ENCODE measurements at regions not wholly inside any gene's neighbourhood (a gene's known extent, or its start where the extent isn't known, plus 50 kb on each side); places are given as distances from the start of the nearest gene placed in this dataset.

- no peaks in the 10 kb centered on the region for H3K4me1 ChIP-seq (ENCODE audit: insufficient read depth, low read length)
- H3K4me1 Mint-ChIP-seq (ENCODE audit: low read depth) = no peaks in the 10 kb centered on the region
- no peak overlapping the region for H3K4me3 ChIP-seq (ENCODE audit: low read length)
- CTCF ChIA-PET = no interaction called here
- no peak overlapping the region for H3K27ac Mint-ChIP-seq
- H3K36me3 ChIP-seq (ENCODE audit: insufficient read depth, low read length) = no peaks in the 10 kb centered on the region
- POLR2A ChIA-PET = no interaction called here
- no peak for ATAC-seq (ENCODE audit: poor library complexity)
- H3K4me3 Mint-ChIP-seq = no peak overlapping the region
- H3K9me3 ChIP-seq (ENCODE audit: control insufficient read depth in 1 of 2, insufficient read depth in 1 of 2, low read length in 2 of 2) = peaks cover 16 to 19% of the 10 kb centered on the region in 2 experiments
- DNase-seq = no peak
- no peak overlapping the region for H3K27ac ChIP-seq (ENCODE audit: low read depth in 1 of 2, low read length in 2 of 2)
- H3K36me3 Mint-ChIP-seq (ENCODE audit: low read depth) = no peaks in the 10 kb centered on the region
- H3K9me3 Mint-ChIP-seq = peaks cover 11% of the 10 kb centered on the region
- H3K27me3 Mint-ChIP-seq = peaks cover 14% of the 10 kb centered on the region
- TF ChIP-seq CTCF (IDR thresholded peaks at IDR 0.05) = no peak
- intact Hi-C loops (cut with DNase I, micrococcal nuclease) = no loop called here
- no peaks in the 10 kb centered on the region for H3K27me3 ChIP-seq (ENCODE audit: control insufficient read depth in 1 of 2, insufficient read depth in 2 of 2, low read length in 2 of 2)
Observed at GRCh38 chr9:4402501-4402900, 87.8 kb upstream of the SLC1A1 start.

- no peaks in the 10 kb centered on the region for H3K4me1 Mint-ChIP-seq (ENCODE audit: low read depth)
- ATAC-seq (ENCODE audit: poor library complexity) (no peak), DNase-seq (no peak)
- Histone ChIP-seq H3K36me3 (ENCODE audit: insufficient read depth, low read length) (no peaks in the 10 kb centered on the region), H3K4me1 (ENCODE audit: insufficient read depth, low read length) (no peaks in the 10 kb centered on the region), H3K27me3 (ENCODE audit: control insufficient read depth in 1 of 2, insufficient read depth in 2 of 2, low read length in 2 of 2) (no peaks in the 10 kb centered on the region), H3K4me3 (ENCODE audit: low read length) (no peak overlapping the region), H3K9me3 (ENCODE audit: control insufficient read depth in 1 of 2, insufficient read depth in 1 of 2, low read length in 2 of 2) (peaks cover 12 to 19% of the 10 kb centered on the region in 2 experiments), H3K27ac (ENCODE audit: low read depth in 1 of 2, low read length in 2 of 2) (no peak overlapping the region)
- ChIA-PET CTCF (no interaction called here), POLR2A (no interaction called here)
- H3K4me3 Mint-ChIP-seq = no peak overlapping the region
- no peak overlapping the region for H3K27ac Mint-ChIP-seq
- no peak for TF ChIP-seq CTCF (IDR thresholded peaks at IDR 0.05)
- H3K36me3 Mint-ChIP-seq (ENCODE audit: low read depth) = no peaks in the 10 kb centered on the region
- peaks cover 8% of the 10 kb centered on the region for H3K9me3 Mint-ChIP-seq
- intact Hi-C loops (cut with DNase I, micrococcal nuclease) = no loop called here
- H3K27me3 Mint-ChIP-seq = peaks cover 14% of the 10 kb centered on the region
Observed at GRCh38 chr9:4400731-4401130, 89.5 kb upstream of the SLC1A1 start.

- CTCF ChIA-PET = no interaction called here
- H3K4me3 ChIP-seq (ENCODE audit: low read length) = no peak overlapping the region
- no peak overlapping the region for H3K27ac ChIP-seq (ENCODE audit: low read depth in 1 of 2, low read length in 2 of 2)
- ATAC-seq (ENCODE audit: poor library complexity) = no peak
- Mint-ChIP-seq H3K27ac (no peak overlapping the region), H3K4me1 (ENCODE audit: low read depth) (no peaks in the 10 kb centered on the region), H3K27me3 (peaks cover 14% of the 10 kb centered on the region), H3K4me3 (no peak overlapping the region), H3K9me3 (peaks cover 8% of the 10 kb centered on the region), H3K36me3 (ENCODE audit: low read depth) (no peaks in the 10 kb centered on the region)
- no peaks in the 10 kb centered on the region for H3K4me1 ChIP-seq (ENCODE audit: insufficient read depth, low read length)
- POLR2A ChIA-PET = no interaction called here
- intact Hi-C loops (cut with DNase I, micrococcal nuclease) = no loop called here
- H3K9me3 ChIP-seq (ENCODE audit: control insufficient read depth in 1 of 2, insufficient read depth in 1 of 2, low read length in 2 of 2) = peaks cover 10 to 12% of the 10 kb centered on the region in 2 experiments
- no peaks in the 10 kb centered on the region for H3K36me3 ChIP-seq (ENCODE audit: insufficient read depth, low read length)
- no peaks in the 10 kb centered on the region for H3K27me3 ChIP-seq (ENCODE audit: control insufficient read depth in 1 of 2, insufficient read depth in 2 of 2, low read length in 2 of 2)
- DNase-seq = no peak
- TF ChIP-seq CTCF (IDR thresholded peaks at IDR 0.05) = no peak
Observed at GRCh38 chr9:4397917-4398316, 92.4 kb upstream of the SLC1A1 start.
